GM20431 (cell line): ENCODE measurements at regions not wholly inside any gene's neighbourhood (a gene's known extent, or its start where the extent isn't known, plus 50 kb on each side); places are given as distances from the start of the nearest gene placed in this dataset.
"Not testable (repeated sequence)": the region's sequence is repeated elsewhere in the genome, so short reads cannot be mapped to it uniquely, and the experiment has no call there.

Experiments
- in situ Hi-C: fragments of 300-500 bp; cut with MseI, MboI; formaldehyde crosslinking; loops from one replicate; pipeline ENCODE4 v1.15.0; 2020; ENCODE audit warnings: low sequenced_read_pairs; ENCODE audit not compliant: unreplicated experiment

GRCh38 chr9:31272456-31273295 lies 1111.8 kb upstream of the ACO1 start:
- in situ Hi-C loops = no loop called here

DNA sequence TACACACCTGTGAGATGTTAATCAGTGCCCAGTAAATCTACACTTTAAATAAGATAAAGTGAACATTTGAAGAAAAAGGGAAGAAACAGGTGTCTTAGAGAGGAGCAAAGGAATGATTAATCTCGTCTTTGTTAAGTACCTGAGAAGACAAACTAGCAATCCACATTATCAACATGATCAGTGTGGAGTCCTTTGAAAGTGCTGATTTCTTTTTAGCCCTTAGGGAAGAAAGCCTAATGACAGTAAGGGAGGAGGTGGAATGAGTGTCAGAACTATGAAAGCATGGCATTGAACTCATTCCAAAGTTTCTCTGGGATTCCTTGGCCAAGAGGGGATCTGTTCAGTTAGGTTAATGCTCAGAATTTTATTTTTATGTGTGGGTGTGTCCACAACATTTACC lies 1109.0 kb upstream of the ACO1 start:
- in situ Hi-C loops = no loop called here

DNA sequence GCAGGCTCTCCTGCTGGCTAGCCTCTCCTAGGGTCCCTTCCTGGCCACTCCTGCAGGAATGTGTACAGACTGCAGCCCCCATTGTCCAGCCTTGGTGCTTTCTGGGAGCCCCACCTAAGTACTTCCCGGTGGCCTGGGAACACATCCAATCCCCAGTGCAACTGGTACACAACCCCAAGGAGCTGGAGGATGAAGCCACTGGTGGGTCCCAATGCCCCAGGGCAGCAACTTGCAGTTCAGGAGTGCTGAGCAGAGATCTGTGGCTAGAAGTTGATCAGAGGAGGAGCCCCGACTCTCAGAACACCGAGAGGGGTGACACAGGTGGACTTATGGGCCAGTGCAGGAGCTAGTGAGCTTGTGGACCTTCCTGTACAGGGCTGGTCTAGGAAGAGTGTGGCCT lies 1093.7 kb upstream of the ACO1 start:
- in situ Hi-C loops = no loop called here

DNA sequence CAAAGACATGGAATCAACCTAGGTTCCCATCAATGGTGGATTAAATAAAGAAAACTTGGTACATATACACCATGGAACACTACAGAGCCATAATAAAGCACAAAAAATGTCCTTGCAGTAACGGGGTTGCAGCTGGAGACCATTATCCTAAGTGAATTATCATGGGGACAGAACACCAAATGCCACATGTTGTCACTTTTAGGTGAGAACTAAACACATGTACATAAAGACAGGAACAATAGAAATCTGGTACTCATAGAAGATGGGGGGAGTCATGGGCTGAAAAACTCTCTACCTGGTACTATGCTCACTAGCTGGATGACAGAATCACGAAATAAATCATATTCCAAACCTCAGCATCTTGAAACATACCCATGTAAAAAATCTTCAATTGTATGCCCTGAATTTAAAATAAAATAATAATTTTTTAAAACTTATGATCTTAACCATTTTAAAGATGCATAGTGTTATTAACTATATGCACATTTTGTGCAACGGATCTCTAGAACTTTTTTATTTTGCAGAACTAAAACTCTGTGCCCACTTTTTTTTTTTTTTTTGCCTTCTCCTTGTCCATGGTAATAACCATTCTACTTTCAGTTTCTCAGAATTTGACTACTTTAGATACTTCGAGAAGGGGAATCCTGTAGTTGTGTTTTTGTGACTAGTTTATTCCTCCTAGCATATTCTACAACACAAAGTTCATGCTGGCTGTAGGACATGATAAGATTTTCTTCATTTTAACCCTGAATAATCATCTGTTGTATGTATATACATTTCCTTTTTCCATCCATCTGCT lies 1081.6 kb upstream of the ACO1 start:
- in situ Hi-C loops = no loop called here

- in situ Hi-C loops = no loop called here
These were observed 1079.9 kb upstream of the ACO1 start for GRCh38 chr9:31304576-31304975.

- in situ Hi-C loops = no loop called here
These were observed 1070.2 kb upstream of the ACO1 start for GRCh38 chr9:31314241-31314640.

- in situ Hi-C loops = no loop called here
These were observed 1063.9 kb upstream of the ACO1 start for GRCh38 chr9:31320494-31320893.

GRCh38 chr9:31321256-31321655 lies 1063.2 kb upstream of the ACO1 start:
- in situ Hi-C loops = no loop called here

- in situ Hi-C loops = no loop called here
These were observed 1062.8 kb upstream of the ACO1 start for GRCh38 chr9:31321686-31322085.

GRCh38 chr9:31323726-31324444 lies 1060.6 kb upstream of the ACO1 start:
- in situ Hi-C loops = no loop called here

GRCh38 chr9:31325778-31326177 lies 1058.7 kb upstream of the ACO1 start:
- in situ Hi-C loops = no loop called here

DNA sequence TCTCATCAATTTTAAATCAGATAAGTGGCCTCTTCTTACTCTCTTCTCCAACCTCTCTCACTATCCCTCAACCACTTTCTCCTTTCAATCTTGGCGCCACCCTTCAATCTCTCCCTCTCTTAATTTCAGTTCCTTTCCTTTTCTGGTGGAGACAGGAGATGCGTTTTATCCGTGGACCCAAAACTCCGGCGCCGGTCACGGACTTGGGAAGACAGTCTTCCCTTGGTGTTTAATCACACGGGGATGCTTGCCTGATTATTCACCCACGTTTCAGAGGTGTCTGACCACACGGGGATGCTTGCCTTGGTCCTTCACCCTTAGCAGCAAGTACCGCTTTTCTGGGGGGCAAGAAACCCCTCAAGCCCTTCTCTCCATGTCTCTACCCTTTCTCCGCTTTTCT lies 1057.6 kb upstream of the ACO1 start:
- in situ Hi-C loops = not testable (repeated sequence)

- in situ Hi-C loops = no loop called here
These were observed 1049.5 kb upstream of the ACO1 start for GRCh38 chr9:31334837-31335528.

- in situ Hi-C loops = no loop called here
These were observed 1048.8 kb upstream of the ACO1 start for GRCh38 chr9:31335529-31336234.

DNA sequence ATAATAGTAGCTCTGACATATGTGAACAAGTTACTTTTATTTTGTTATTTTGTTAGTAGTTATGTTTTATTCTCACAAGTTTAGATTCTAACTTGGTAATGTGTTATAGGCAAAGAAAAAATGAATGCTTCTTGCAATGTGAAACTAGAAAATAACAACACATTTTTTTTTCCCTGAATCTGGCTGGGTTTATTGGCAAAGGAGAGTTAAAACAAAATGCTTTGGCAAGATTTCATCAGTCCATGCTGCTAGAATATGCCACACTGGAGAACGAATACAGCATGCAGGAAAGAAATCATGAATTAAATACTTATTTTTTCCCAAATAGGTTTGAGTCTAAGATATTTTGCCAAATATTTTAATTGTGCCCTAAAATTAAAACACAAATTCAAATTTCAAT lies 1048.1 kb upstream of the ACO1 start:
- in situ Hi-C loops = no loop called here

GRCh38 chr9:31336841-31337240 lies 1047.6 kb upstream of the ACO1 start:
- in situ Hi-C loops = no loop called here

GRCh38 chr9:31347082-31347617 lies 1037.3 kb upstream of the ACO1 start:
- in situ Hi-C loops = no loop called here

DNA sequence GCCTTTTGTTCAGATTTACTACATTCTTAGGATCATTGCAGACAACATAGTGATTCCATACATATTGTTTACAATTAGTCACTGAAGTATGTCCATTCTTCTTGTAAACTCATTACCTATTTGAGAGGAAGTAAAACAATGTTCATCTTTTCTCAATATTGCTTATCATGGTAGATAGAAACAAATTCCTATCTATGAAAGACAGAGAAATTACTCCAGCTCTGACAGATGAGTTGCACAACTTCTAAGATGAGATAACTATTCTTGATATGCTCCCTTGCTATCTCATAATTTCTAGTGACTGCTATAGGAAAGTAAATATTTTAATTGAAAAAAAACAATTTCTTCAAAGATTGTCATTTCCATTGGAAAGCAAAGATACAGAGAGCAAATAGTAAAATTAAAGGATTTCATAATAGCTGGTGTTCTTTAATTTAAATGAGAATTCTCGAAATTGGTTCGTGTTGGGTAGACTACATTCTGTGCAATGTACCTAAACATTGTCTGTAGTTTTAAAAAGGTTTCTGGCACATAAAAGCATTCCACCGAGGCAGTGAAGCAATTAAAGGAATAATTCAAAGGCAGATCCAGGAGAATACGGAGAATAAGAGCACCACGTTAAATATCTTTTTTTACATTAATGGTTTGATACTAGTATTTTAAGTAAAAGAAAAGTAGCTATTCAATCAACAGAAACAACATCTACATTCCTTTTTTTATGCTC lies 1029.1 kb upstream of the ACO1 start:
- in situ Hi-C loops = no loop called here

- in situ Hi-C loops = no loop called here
These were observed 1028.5 kb upstream of the ACO1 start for GRCh38 chr9:31355965-31356364.
